H9 (cell line): ENCODE measurements at regions not wholly inside any gene's neighbourhood (a gene's known extent, or its start where the extent isn't known, plus 50 kb on each side); places are given as distances from the start of the nearest gene placed in this dataset.

ENCODE experiments used
- DNase-seq: peaks from one replicate; pipeline ENCODE4 v3.0.0-alpha.2; 2017
- H2AFZ ChIP-seq: one replicate; pipeline ENCODE4 v1.6.1; 2013; ENCODE audit warnings: mild to moderate bottlenecking, low read length, control low read depth, moderate library complexity
- H2AK5ac ChIP-seq: 2 replicates; pipeline ENCODE4 v1.6.1; 2013; ENCODE audit warnings: low read length, control low read depth, mixed read lengths; ENCODE audit not compliant: insufficient read length
- H2BK120ac ChIP-seq: one replicate; pipeline ENCODE4 v1.6.1; 2013; ENCODE audit warnings: low read depth, mild to moderate bottlenecking, low read length, control low read depth, inconsistent platforms; ENCODE audit not compliant: poor library complexity, severe bottlenecking
- H2BK12ac ChIP-seq: 2 replicates; pipeline ENCODE4 v1.6.1; 2013; ENCODE audit warnings: low read length, control low read depth, mixed read lengths, low read depth; ENCODE audit not compliant: insufficient read length
- H2BK15ac ChIP-seq: 2 replicates; pipeline ENCODE4 v1.6.1; 2013; ENCODE audit warnings: low read depth, low read length, control low read depth
- H2BK20ac ChIP-seq: one replicate; pipeline ENCODE4 v1.6.1; 2013; ENCODE audit warnings: low read depth, mild to moderate bottlenecking, low read length, control low read depth, inconsistent platforms; ENCODE audit not compliant: poor library complexity, severe bottlenecking
- H2BK5ac ChIP-seq: 2 replicates; pipeline ENCODE4 v1.6.1; 2013; ENCODE audit warnings: low read length, control low read depth, mixed read lengths; ENCODE audit not compliant: insufficient read length
- H3K14ac ChIP-seq: 2 replicates; pipeline ENCODE4 v1.6.1; 2013; ENCODE audit warnings: low read length, control low read depth; ENCODE audit not compliant: insufficient read depth
- H3K18ac ChIP-seq: 2 replicates; pipeline ENCODE4 v1.6.1; 2013; ENCODE audit warnings: low read depth, mild to moderate bottlenecking, mixed read lengths, low read length, control low read depth; ENCODE audit not compliant: insufficient read length
- H3K23ac ChIP-seq: 2 replicates; pipeline ENCODE4 v1.6.1; 2013; ENCODE audit warnings: low read length, control low read depth, mixed read lengths, low read depth; ENCODE audit not compliant: insufficient read length
- H3K23me2 ChIP-seq: 2 replicates; pipeline ENCODE4 v1.6.1; 2013; ENCODE audit warnings: low read depth, mild to moderate bottlenecking, mixed read lengths, low read length, control low read depth; ENCODE audit not compliant: insufficient read length, poor library complexity, severe bottlenecking
- H3K27ac ChIP-seq: 2 replicates; pipeline ENCODE4 v1.5.1; 2013; ENCODE audit warnings: low read length, control low read depth, mixed read lengths, low read depth; ENCODE audit not compliant: insufficient read length
- H3K27me3 ChIP-seq: 2 replicates; pipeline ENCODE4 v1.6.1; 2013; ENCODE audit warnings: low read length, control low read depth, inconsistent platforms; ENCODE audit not compliant: insufficient read depth
- H3K4ac ChIP-seq: 2 replicates; pipeline ENCODE4 v1.6.1; 2013; ENCODE audit warnings: low read depth, mild to moderate bottlenecking, control low read depth, inconsistent platforms, low read length, moderate library complexity
- H3K4me1 ChIP-seq: 2 replicates; pipeline ENCODE4 v1.6.1; 2013; ENCODE audit warnings: low read length, control low read depth, inconsistent platforms; ENCODE audit not compliant: insufficient read depth
- H3K4me2 ChIP-seq: 2 replicates; pipeline ENCODE4 v1.6.1; 2013; ENCODE audit warnings: low read length, control low read depth, mixed read lengths; ENCODE audit not compliant: insufficient read length, insufficient read depth
- H3K56ac ChIP-seq: 2 replicates; pipeline ENCODE4 v1.6.1; 2013; ENCODE audit warnings: low read depth, mild to moderate bottlenecking, mixed read lengths, low read length, control low read depth; ENCODE audit not compliant: insufficient read length
- H3K79me1 ChIP-seq: 2 replicates; pipeline ENCODE4 v1.6.1; 2013; ENCODE audit warnings: low read depth, mild to moderate bottlenecking, moderate library complexity, low read length, control low read depth, inconsistent platforms; ENCODE audit not compliant: insufficient read depth, poor library complexity, severe bottlenecking
- H3K79me2 ChIP-seq: 2 replicates; pipeline ENCODE4 v1.6.1; 2013; ENCODE audit warnings: low read length, control low read depth, inconsistent platforms; ENCODE audit not compliant: insufficient read depth
- H3K9ac ChIP-seq: 2 replicates; pipeline ENCODE4 v1.6.1; 2013; ENCODE audit warnings: low read length, control low read depth, mixed read lengths; ENCODE audit not compliant: insufficient read length; ENCODE audit errors: extremely low read depth
- H3K9me3 ChIP-seq: one replicate; pipeline ENCODE4 v1.6.1; 2013; ENCODE audit warnings: low read depth, low read length, inconsistent platforms; ENCODE audit not compliant: control insufficient read depth
- H3T11ph ChIP-seq: one replicate; pipeline ENCODE4 v1.6.1; 2013; ENCODE audit warnings: mild to moderate bottlenecking, low read length, control low read depth, inconsistent platforms
- H4K20me1 ChIP-seq: one replicate; pipeline ENCODE4 v1.6.1; 2013; ENCODE audit not compliant: control insufficient read depth, insufficient read length, insufficient read depth
- H4K5ac ChIP-seq: 2 replicates; pipeline ENCODE4 v1.6.1; 2013; ENCODE audit warnings: low read depth, mild to moderate bottlenecking, mixed read lengths, low read length, control low read depth; ENCODE audit not compliant: insufficient read length
- H4K8ac ChIP-seq: replicated peaks from 2 replicates; pipeline ENCODE4 v1.6.1; 2013; ENCODE audit warnings: low read length, control low read depth, mixed read lengths, low read depth; ENCODE audit not compliant: insufficient read length
- H4K91ac ChIP-seq: 2 replicates; pipeline ENCODE4 v1.6.1; 2013; ENCODE audit warnings: low read depth, mild to moderate bottlenecking, moderate library complexity, mixed read lengths, low read length, control low read depth; ENCODE audit not compliant: insufficient read length
- H3K27ac Mint-ChIP-seq, 3 experiments: 2 replicates in 2 of 3; 3 replicates in 1 of 3; pipeline ENCODE4 v1.8.0; 2020 to 2021; ENCODE audit warnings: mixed read lengths in 3 of 3, mild to moderate bottlenecking in 1 of 3, moderate library complexity in 1 of 3
- H3K27me3 Mint-ChIP-seq: 2 replicates; pipeline ENCODE4 v1.8.0; 2021; ENCODE audit warnings: low read depth, mild to moderate bottlenecking, moderate library complexity, mixed read lengths
- H3K36me3 Mint-ChIP-seq, 3 experiments: 2 replicates in 2 of 3; 3 replicates in 1 of 3; pipeline ENCODE4 v1.8.0; 2020 to 2021; ENCODE audit warnings: low read depth in 3 of 3, mixed read lengths in 3 of 3; ENCODE audit not compliant: insufficient read depth in 1 of 3
- H3K4me1 Mint-ChIP-seq, 2 experiments: 2 replicates each; pipeline ENCODE4 v1.8.0; 2020; ENCODE audit warnings: mixed read lengths in 2 of 2
- H3K4me3 Mint-ChIP-seq, 2 experiments: 2 replicates in 1 of 2; 3 replicates in 1 of 2; pipeline ENCODE4 v1.8.0; 2020 to 2021; ENCODE audit warnings: mild to moderate bottlenecking in 2 of 2, mixed read lengths in 2 of 2, moderate library complexity in 1 of 2
- H3K9me3 Mint-ChIP-seq, 2 experiments: 2 replicates in 1 of 2; 3 replicates in 1 of 2; pipeline ENCODE4 v1.8.0; 2020; ENCODE audit warnings: mild to moderate bottlenecking in 2 of 2, mixed read lengths in 2 of 2, moderate library complexity in 1 of 2
- CTCF ChIP-seq: fragments of 200-600 bp; sonication (generic); conservative IDR thresholded peaks from 3 replicates; pipeline ENCODE4 v1.8.0; 2021; ENCODE audit warnings: antibody characterized with exemption, mild to moderate bottlenecking
- WGBS: extraction: QIAGEN DNeasy Blood & Tissue Kit; methylation state at CpG from one replicate; pipeline ENCODE4 v1.1.7; 2013; ENCODE audit warnings: missing lambda C conversion rate, low lambda C conversion rate, mixed read lengths; ENCODE audit not compliant: insufficient read length; ENCODE audit errors: extremely low coverage; 5-methylcytosine and 5-hydroxymethylcytosine counted together

GRCh38 chrX:69080855-69081465 lies 84.3 kb downstream of the PJA1 start:
- Histone ChIP-seq H3K4me2 (no peak overlapping the region), H3K23ac (no peak overlapping the region), H3K56ac (no peak overlapping the region), H4K20me1 (no peaks in the 10 kb centered on the region), H3K79me1 (no peaks in the 10 kb centered on the region), H2BK15ac (no peak overlapping the region), H3T11ph (no peak overlapping the region), H4K5ac (no peak overlapping the region), H4K91ac (no peak overlapping the region), H3K27ac (no peak overlapping the region), H2AK5ac (no peak overlapping the region), H3K4ac (no peak overlapping the region), H3K27me3 (no peaks in the 10 kb centered on the region), H3K14ac (no peak overlapping the region), H2BK120ac (no peak overlapping the region), H4K8ac (no peak overlapping the region), H3K79me2 (no peaks in the 10 kb centered on the region), H3K9ac (no peak overlapping the region), H2BK12ac (no peak overlapping the region), H2BK20ac (no peak overlapping the region), H3K9me3 (no peaks in the 10 kb centered on the region), H2BK5ac (no peak overlapping the region), H3K23me2 (no peaks in the 10 kb centered on the region), H2AFZ (no peak overlapping the region), H3K18ac (no peak overlapping the region), H3K4me1 (no peaks in the 10 kb centered on the region)
- Mint-ChIP-seq H3K4me3 (no peak overlapping the region), H3K27ac (no peak overlapping the region; a peak in 1 of 7 replicates), H3K27me3 (peaks cover 32% of the 10 kb centered on the region), H3K36me3 (no peaks in the 10 kb centered on the region; a peak in 1 of 7 replicates), H3K4me1 (peaks cover 5 to 37% of the 10 kb centered on the region in 2 experiments), H3K9me3 (peaks cover 57 to 81% of the 10 kb centered on the region in 2 experiments)
- WGBS = no CpG with 5 or more reads among the region's 15 CpGs
- no peak for TF ChIP-seq CTCF
- no peak for DNase-seq
